Retinal pigment epithelial cell (primary cell): ENCODE measurements at regions not wholly inside any gene's neighbourhood (a gene's known extent, or its start where the extent isn't known, plus 50 kb on each side); places are given as distances from the start of the nearest gene placed in this dataset.

Source experiments
- DNase-seq: peaks from one replicate; pipeline ENCODE4 v3.0.0-alpha.2; 2010; ENCODE audit warnings: low read depth
- H3K4me3 ChIP-seq: 2 replicates; pipeline ENCODE4 v1.5.1; 2011; ENCODE audit warnings: mild to moderate bottlenecking, low read length, control low read depth, moderate library complexity
- TF ChIP-seq, protein P1 (sequence below): conservative IDR thresholded peaks from 2 replicates; pipeline ENCODE4 v1.5.1; 2011; ENCODE audit warnings: low read depth, low read length, control low read depth, inconsistent platforms

DNA sequence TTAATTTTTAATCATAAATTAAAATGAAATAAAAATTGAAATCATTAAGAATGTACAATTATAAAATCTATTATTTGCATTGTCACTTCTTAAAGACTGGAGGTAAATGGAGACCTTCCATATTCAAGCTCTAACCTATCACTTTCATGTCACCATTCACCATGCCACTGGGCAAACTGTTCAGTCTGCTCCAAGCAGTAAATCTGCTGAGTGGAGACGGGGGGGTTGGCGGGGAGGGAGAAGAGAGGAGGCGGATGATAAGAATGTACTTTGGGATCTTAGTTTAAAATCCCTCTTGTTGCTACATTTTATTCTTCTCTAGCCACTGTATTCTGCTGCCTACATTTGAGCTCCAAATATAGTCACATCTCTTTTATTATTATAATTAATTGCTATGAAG lies 365.9 kb upstream of the NFIA start:
- no peak overlapping the region for H3K4me3 ChIP-seq
- TF ChIP-seq, protein P1, sequence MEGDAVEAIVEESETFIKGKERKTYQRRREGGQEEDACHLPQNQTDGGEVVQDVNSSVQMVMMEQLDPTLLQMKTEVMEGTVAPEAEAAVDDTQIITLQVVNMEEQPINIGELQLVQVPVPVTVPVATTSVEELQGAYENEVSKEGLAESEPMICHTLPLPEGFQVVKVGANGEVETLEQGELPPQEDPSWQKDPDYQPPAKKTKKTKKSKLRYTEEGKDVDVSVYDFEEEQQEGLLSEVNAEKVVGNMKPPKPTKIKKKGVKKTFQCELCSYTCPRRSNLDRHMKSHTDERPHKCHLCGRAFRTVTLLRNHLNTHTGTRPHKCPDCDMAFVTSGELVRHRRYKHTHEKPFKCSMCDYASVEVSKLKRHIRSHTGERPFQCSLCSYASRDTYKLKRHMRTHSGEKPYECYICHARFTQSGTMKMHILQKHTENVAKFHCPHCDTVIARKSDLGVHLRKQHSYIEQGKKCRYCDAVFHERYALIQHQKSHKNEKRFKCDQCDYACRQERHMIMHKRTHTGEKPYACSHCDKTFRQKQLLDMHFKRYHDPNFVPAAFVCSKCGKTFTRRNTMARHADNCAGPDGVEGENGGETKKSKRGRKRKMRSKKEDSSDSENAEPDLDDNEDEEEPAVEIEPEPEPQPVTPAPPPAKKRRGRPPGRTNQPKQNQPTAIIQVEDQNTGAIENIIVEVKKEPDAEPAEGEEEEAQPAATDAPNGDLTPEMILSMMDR = no peak
- DNase-seq = no peak

DNA sequence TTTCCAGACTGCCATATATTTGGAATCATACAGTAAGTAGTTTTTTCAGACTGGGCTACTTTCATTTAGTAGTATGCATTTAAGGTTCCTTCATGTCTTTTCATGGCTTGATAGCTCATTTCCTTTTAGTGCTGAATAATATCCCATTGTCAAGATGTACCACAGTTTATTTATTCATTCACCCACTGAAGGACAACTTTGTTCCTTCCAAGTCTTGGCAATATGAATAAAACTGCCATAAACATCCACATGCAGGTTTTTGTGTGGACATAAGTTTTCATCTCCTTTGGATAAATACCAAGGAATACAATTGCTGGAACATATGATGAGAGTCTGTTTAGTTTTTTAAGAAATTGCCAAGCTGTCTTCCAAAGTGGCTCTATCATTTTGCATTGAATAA lies 366.4 kb upstream of the NFIA start:
- TF ChIP-seq, protein P1 = no peak
- DNase-seq = no peak
- no peak overlapping the region for H3K4me3 ChIP-seq

DNA sequence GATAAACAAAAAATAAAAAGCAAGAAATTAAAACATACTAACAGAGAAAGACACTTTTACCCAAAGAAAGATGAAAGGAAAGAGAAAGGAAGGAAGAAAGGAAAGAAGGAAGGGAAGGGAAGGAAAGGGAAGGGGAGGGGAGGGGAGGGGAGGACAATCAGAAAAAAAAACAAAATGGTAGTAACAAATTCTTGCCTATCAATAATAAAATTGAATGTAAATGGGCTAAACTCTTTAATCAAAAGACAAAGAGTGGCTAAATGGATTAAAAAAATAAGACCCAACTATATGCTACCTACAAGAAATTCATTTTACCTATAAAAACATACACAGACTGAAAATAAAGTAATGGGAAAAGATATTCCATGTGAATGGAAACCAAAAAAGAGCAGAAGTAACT lies 372.9 kb upstream of the NFIA start:
- TF ChIP-seq, protein P1 = no peak
- H3K4me3 ChIP-seq = no peak overlapping the region
- no peak for DNase-seq

DNA sequence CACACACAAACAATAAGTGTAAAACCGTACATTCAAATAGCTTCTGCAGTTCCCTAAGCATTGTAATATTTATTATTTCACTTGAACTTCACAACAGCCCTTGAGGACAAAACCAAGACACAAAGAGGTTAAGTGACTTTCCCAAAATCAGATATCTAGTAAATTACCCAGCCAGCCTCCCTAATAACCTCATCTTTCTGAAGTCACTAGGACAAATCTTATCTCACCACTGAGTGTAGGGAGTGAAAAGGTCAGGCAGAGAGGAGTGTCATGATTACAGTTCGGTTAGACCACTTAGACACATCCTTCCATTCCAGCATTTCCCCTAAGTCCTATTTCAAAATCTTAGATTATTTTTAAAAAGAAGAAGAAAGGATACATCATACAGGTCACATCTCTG lies 377.3 kb upstream of the NFIA start:
- H3K4me3 ChIP-seq = no peak overlapping the region
- TF ChIP-seq, protein P1 = no peak
- no peak for DNase-seq

DNA sequence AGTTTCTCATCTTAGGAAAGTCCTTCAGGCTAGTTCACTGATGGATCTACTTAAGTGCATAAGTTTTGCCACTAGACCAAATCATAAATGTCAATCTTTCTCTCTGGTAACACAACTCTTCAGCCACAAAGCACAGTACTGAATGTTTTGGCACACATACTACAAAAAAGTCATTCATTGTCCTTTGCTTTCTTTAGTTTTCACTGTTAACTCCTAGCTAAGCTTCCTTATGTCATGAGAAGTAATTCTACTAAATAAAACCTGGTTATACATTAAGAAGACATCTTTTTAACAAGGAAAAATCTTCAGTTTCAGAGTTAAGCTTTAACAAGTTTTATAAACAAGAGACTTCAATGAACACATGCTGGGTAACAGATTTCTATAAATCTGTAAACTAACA lies 379.2 kb upstream of the NFIA start:
- DNase-seq = no peak

DNA sequence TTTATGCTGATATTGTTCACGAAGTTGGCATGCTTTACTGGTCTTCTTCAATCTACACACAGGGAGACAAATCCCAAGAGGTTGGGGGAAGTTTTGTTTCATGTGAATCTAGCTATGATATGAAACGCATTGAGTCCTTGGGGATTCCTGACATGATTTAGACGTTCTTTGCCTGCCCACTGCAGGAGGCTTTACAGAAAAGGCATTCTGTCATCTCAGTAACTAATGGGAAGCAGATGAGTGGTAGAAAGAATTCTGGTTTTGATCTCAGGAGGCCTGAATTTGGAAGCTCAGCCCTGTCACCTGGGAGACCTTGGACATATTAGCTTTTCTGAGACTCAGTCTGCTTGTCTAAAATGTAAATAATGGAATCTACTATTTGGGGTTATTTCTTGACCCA lies 383.0 kb upstream of the NFIA start:
- no peak for DNase-seq
- TF ChIP-seq, protein P1 = no peak
- H3K4me3 ChIP-seq = no peak overlapping the region

More for the DNA sequence above, 379.2 kb upstream of the NFIA start:
- H3K4me3 ChIP-seq = no peak overlapping the region
- TF ChIP-seq, protein P1 = no peak

DNA sequence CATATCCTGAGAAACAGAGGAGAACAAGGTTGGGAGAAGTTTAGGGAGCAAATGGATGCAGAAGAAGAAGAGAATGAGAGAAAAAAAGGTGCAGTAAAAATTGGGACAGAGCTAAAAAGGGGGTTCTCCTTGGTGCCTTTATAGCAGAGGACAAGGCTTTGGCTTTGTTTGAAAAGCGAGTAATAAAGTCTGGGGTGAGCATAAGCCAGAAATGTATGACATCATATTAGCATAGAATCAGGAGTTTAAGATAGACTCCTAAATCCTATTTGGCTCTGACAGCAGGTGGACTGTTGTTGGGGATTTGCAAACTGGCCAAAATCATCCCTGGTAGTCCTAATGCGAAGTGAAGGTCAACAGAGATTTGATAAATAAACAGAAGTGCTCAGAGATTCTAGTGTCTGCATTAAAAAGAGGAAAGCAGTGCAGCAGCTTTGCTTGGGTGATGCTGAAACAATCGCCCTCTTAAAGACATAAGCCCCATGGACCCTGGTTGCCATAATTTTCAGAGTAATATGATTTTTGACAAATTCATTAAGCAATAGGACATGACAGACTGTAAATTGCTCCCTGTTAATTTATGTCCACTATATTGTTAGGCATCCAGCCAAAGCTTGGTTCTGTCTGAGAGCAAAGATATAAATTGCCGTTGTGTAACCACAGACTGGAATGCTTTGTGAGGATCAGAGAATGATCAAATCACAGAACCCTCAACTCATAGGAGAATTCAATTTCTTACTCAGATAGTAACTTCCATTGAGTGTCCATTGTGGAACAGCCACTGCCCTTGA lies 385.0 kb upstream of the NFIA start:
- TF ChIP-seq, protein P1 = no peak
- DNase-seq = peak; percentile 76

More for the DNA sequence above, 385.0 kb upstream of the NFIA start:
- H3K4me3 ChIP-seq = no peak overlapping the region
